ENCODE measurements at regions not wholly inside any gene's neighbourhood (a gene's known extent, or its start where the extent isn't known, plus 50 kb on each side); places are given as distances from the start of the nearest gene placed in this dataset.
A peak's percentile ranks its signal among the peaks of the same experiment; 100 is the strongest.

DNA sequence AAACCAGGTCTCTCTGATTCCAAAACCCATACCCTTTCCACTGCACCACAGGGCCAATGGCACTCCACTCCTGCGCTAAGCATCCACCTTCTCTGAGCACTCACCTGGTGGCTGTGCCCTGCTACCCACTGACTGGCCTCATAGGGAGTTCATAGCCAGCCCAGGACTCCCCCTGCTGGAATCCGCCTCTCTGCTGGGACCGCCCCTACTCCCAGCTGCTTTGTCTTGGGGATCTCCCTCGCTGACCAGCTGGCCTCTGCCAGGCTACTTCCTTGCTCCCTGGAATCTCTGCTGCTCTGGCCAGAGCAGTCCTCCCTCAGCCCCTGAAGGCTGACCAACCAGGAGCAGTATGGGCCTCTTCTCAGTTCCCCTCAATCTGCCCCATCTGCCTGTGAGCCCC, 129.7 kb downstream of the FAXC start:
- H3K4me3 ChIP-seq (ENCODE audit: severe bottlenecking) = no peak overlapping the region
- H3K9me3 ChIP-seq (ENCODE audit: severe bottlenecking) = no peaks in the 10 kb centered on the region
- H3K27ac ChIP-seq (ENCODE audit: poor library complexity, severe bottlenecking) = no peak overlapping the region
- no peaks in the 10 kb centered on the region for H3K4me1 ChIP-seq (ENCODE audit: insufficient read depth, poor library complexity, severe bottlenecking)
- peaks cover 2% of the 10 kb centered on the region for H3K27me3 ChIP-seq (ENCODE audit: insufficient read depth, poor library complexity, severe bottlenecking)
- DNase-seq (ENCODE audit: low spot score) (no peak), ATAC-seq (ENCODE audit: low read depth) (peak; percentile 75)
- H3K36me3 ChIP-seq (ENCODE audit: low read depth) = no peaks in the 10 kb centered on the region
- TF ChIP-seq, protein P1, sequence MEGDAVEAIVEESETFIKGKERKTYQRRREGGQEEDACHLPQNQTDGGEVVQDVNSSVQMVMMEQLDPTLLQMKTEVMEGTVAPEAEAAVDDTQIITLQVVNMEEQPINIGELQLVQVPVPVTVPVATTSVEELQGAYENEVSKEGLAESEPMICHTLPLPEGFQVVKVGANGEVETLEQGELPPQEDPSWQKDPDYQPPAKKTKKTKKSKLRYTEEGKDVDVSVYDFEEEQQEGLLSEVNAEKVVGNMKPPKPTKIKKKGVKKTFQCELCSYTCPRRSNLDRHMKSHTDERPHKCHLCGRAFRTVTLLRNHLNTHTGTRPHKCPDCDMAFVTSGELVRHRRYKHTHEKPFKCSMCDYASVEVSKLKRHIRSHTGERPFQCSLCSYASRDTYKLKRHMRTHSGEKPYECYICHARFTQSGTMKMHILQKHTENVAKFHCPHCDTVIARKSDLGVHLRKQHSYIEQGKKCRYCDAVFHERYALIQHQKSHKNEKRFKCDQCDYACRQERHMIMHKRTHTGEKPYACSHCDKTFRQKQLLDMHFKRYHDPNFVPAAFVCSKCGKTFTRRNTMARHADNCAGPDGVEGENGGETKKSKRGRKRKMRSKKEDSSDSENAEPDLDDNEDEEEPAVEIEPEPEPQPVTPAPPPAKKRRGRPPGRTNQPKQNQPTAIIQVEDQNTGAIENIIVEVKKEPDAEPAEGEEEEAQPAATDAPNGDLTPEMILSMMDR (IDR thresholded peaks at IDR 0.05; ENCODE audit: poor library complexity, severe bottlenecking) = no peak

DNA sequence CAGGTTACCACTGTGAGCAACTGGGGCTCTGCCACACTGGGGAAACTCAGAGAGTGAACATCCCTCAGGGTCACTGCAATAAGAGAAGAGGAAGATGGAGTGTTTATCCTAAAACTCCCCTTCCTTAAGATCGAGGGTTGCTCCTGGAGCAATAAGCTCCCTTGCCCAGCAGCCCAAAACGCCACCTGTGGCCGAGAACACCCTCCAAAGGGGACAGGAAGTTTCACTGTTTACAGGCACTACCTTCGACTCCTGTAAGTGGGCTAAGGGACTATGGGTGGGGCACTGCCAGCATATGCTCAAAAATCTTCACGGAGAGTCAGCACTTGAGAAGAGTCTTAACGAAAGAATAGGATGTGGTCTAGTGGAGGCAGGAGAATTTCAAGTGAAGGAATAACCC, 132.5 kb downstream of the FAXC start:
- Histone ChIP-seq H3K9me3 (ENCODE audit: severe bottlenecking) (no peaks in the 10 kb centered on the region), H3K27ac (ENCODE audit: poor library complexity, severe bottlenecking) (no peak overlapping the region), H3K4me3 (ENCODE audit: severe bottlenecking) (no peak overlapping the region), H3K36me3 (ENCODE audit: low read depth) (no peaks in the 10 kb centered on the region), H3K4me1 (ENCODE audit: insufficient read depth, poor library complexity, severe bottlenecking) (no peaks in the 10 kb centered on the region), H3K27me3 (ENCODE audit: insufficient read depth, poor library complexity, severe bottlenecking) (peaks cover 2% of the 10 kb centered on the region)
- TF ChIP-seq, protein P1 (IDR thresholded peaks at IDR 0.05; ENCODE audit: poor library complexity, severe bottlenecking) = no peak
- ATAC-seq (ENCODE audit: low read depth) (no peak), DNase-seq (ENCODE audit: low spot score) (no peak)

DNA sequence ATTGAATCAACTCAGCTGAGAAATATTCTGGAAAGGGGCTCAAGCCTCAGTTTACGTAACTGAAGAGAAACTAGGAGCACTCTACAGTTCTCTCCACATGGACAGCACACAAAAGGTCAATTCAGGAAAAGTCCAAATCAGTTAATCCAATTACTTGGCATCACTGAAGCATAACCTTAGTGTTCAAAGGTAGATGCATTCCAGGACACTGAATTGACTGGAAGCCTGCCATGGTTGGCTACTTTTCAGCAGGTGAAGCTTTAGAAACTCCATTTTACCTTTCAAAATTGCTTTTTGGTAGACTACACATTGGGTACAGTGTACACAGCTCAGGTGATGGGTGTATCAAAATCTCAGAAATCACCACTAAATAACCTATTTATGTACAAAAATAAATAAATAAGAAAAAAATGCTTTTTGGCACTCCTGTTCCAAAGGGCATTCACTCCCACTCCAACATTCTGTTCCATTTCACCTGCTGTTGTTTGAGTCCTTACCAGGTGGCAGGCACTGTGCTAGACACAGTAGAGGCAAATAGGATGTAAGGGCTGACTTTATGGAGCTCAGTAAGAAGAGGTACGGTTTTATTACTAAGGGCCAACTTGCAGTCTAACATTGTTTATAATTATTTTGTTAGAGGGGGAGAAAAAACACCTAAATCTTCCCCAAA, 153.4 kb downstream of the FAXC start:
- H3K27me3 ChIP-seq (ENCODE audit: insufficient read depth, poor library complexity, severe bottlenecking) = no peaks in the 10 kb centered on the region
- H3K4me1 ChIP-seq (ENCODE audit: insufficient read depth, poor library complexity, severe bottlenecking) = no peaks in the 10 kb centered on the region
- ATAC-seq (ENCODE audit: low read depth) = no peak
- no peak overlapping the region for H3K27ac ChIP-seq (ENCODE audit: poor library complexity, severe bottlenecking)
- no peak overlapping the region for H3K4me3 ChIP-seq (ENCODE audit: severe bottlenecking)
- TF ChIP-seq, protein P1 (IDR thresholded peaks at IDR 0.05; ENCODE audit: poor library complexity, severe bottlenecking) = no peak
- H3K9me3 ChIP-seq (ENCODE audit: severe bottlenecking) = no peaks in the 10 kb centered on the region
- no peak for DNase-seq (ENCODE audit: low spot score)
- no peaks in the 10 kb centered on the region for H3K36me3 ChIP-seq (ENCODE audit: low read depth)

DNA sequence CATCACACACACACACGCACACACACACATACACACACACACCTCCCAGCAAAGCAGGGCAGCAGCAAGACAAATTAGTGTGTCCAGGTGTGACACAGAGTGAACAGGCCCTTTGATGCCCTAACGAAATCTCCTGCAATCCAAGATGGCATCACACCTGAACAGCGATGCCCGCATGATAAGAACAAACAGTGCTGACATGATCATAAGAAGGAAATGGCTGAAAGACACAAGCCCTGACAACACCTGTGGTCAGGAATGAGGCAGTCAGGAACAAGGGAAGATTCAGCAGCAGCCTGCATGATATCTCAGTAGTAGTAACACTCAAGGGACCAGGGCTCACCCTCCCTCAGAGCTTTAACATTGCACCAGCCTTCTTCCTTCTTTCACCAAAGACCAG, 156.9 kb downstream of the FAXC start:
- no peaks in the 10 kb centered on the region for H3K36me3 ChIP-seq (ENCODE audit: low read depth)

More for the DNA sequence above, 156.9 kb downstream of the FAXC start:
- DNase-seq (ENCODE audit: low spot score) (no peak), ATAC-seq (ENCODE audit: low read depth) (no peak)
- Histone ChIP-seq H3K4me1 (ENCODE audit: insufficient read depth, poor library complexity, severe bottlenecking) (no peaks in the 10 kb centered on the region), H3K9me3 (ENCODE audit: severe bottlenecking) (no peaks in the 10 kb centered on the region), H3K4me3 (ENCODE audit: severe bottlenecking) (no peak overlapping the region), H3K27ac (ENCODE audit: poor library complexity, severe bottlenecking) (no peak overlapping the region), H3K27me3 (ENCODE audit: insufficient read depth, poor library complexity, severe bottlenecking) (no peaks in the 10 kb centered on the region)
- TF ChIP-seq, protein P1 (IDR thresholded peaks at IDR 0.05; ENCODE audit: poor library complexity, severe bottlenecking) = no peak
